ENCODE measurements at regions not wholly inside any gene's neighbourhood (a gene's known extent, or its start where the extent isn't known, plus 50 kb on each side); places are given as distances from the start of the nearest gene placed in this dataset.

DNA sequence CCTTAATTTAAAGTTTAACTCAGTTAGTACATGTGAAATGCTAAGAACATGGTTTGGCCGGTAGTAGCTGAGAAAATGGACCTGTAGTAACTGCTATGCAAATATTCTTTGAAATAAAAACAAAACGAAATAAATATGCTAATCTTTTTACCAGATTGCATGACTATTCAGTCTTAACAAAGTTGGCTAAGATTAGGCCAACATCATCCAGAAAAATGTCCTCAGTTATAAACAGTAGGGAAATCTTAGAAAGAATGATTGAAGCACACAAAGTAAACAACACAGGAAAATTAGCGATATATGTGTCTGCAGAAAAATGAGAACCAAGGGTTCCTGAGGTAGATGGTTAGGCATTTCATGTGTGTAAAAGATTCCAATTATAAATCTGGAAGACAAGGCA is 832.1 kb downstream of the TUSC7 start:
- no peaks in the 10 kb centered on the region for H3F3A ChIP-seq (replicated peaks; ENCODE audit: low read depth)
- Mint-ChIP-seq H3K4me3 (no peak overlapping the region), H3K9me3 (peaks cover 5% of the 10 kb centered on the region; the same call in 1 of the 3 replicates), H3K4me1 (no peaks in the 10 kb centered on the region), H3K27me3 (ENCODE audit: insufficient read depth, low read depth, poor library complexity) (no peaks in the 10 kb centered on the region), H3K36me3 (ENCODE audit: low read depth) (no peaks in the 10 kb centered on the region), H3K27ac (no peak overlapping the region)
- no peak overlapping the region for H2AFZ ChIP-seq
- DNase-seq (ENCODE audit: low spot score) (no peak), ATAC-seq (no peak)
- TF ChIP-seq, protein P1, sequence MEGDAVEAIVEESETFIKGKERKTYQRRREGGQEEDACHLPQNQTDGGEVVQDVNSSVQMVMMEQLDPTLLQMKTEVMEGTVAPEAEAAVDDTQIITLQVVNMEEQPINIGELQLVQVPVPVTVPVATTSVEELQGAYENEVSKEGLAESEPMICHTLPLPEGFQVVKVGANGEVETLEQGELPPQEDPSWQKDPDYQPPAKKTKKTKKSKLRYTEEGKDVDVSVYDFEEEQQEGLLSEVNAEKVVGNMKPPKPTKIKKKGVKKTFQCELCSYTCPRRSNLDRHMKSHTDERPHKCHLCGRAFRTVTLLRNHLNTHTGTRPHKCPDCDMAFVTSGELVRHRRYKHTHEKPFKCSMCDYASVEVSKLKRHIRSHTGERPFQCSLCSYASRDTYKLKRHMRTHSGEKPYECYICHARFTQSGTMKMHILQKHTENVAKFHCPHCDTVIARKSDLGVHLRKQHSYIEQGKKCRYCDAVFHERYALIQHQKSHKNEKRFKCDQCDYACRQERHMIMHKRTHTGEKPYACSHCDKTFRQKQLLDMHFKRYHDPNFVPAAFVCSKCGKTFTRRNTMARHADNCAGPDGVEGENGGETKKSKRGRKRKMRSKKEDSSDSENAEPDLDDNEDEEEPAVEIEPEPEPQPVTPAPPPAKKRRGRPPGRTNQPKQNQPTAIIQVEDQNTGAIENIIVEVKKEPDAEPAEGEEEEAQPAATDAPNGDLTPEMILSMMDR (conservative IDR thresholded peaks at IDR 0.05; ENCODE audit: low read depth in 2 of 2): no peak
- TF ChIP-seq, protein P2, sequence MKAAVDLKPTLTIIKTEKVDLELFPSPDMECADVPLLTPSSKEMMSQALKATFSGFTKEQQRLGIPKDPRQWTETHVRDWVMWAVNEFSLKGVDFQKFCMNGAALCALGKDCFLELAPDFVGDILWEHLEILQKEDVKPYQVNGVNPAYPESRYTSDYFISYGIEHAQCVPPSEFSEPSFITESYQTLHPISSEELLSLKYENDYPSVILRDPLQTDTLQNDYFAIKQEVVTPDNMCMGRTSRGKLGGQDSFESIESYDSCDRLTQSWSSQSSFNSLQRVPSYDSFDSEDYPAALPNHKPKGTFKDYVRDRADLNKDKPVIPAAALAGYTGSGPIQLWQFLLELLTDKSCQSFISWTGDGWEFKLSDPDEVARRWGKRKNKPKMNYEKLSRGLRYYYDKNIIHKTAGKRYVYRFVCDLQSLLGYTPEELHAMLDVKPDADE (IDR thresholded peaks at IDR 0.05): no peak
- TF ChIP-seq JUNB (IDR thresholded peaks at IDR 0.05; ENCODE audit: unreplicated experiment): no peak
- TF ChIP-seq ZNF331 (CRISPR knock-in tag; IDR thresholded peaks at IDR 0.05; ENCODE audit: low read depth): no peak
- no peak for TF ChIP-seq POLR2AphosphoS5 (IDR thresholded peaks at IDR 0.05; ENCODE audit: low read depth)
- no peak for TF ChIP-seq EZH2 (IDR thresholded peaks at IDR 0.05; ENCODE audit: low read depth, unreplicated experiment)
- TF ChIP-seq EZH2phosphoT487 (IDR thresholded peaks at IDR 0.05; ENCODE audit: unreplicated experiment): no peak
- no peak for TF ChIP-seq ZNF462 (CRISPR knock-in tag; IDR thresholded peaks at IDR 0.05)
- no peak for TF ChIP-seq ZNF114 (CRISPR knock-in tag; IDR thresholded peaks at IDR 0.05)
- TF ChIP-seq CREB1 (CRISPR knock-in tag; IDR thresholded peaks at IDR 0.05; ENCODE audit: low read depth): no peak
- no peak for TF ChIP-seq REST (IDR thresholded peaks at IDR 0.05; ENCODE audit: unreplicated experiment)
- TF ChIP-seq STAT1 (IDR thresholded peaks at IDR 0.05; ENCODE audit: unreplicated experiment): no peak
- TF ChIP-seq NANOG (IDR thresholded peaks at IDR 0.05; ENCODE audit: borderline replicate concordance): no peak
- H3K4me3 ChIP-seq: no peak overlapping the region
- H3K4me2 ChIP-seq: no peak overlapping the region
- no peaks in the 10 kb centered on the region for H3K79me2 ChIP-seq (replicated peaks; ENCODE audit: insufficient read depth)
- H3K27ac ChIP-seq (ENCODE audit: low read depth): no peak overlapping the region
- H3K27me3 ChIP-seq (ENCODE audit: insufficient read depth): no peaks in the 10 kb centered on the region
- H3K4me1 ChIP-seq (ENCODE audit: insufficient read depth): no peaks in the 10 kb centered on the region
- no peaks in the 10 kb centered on the region for H4K20me1 ChIP-seq (replicated peaks; ENCODE audit: insufficient read depth)
- H3K36me3 ChIP-seq (ENCODE audit: insufficient read depth): no peaks in the 10 kb centered on the region
- no peaks in the 10 kb centered on the region for H3K9me2 ChIP-seq (ENCODE audit: insufficient read depth)

All from GM23338 (cell line).